ENCODE measurements at regions not wholly inside any gene's neighbourhood (a gene's known extent, or its start where the extent isn't known, plus 50 kb on each side); places are given as distances from the start of the nearest gene placed in this dataset.

DNA sequence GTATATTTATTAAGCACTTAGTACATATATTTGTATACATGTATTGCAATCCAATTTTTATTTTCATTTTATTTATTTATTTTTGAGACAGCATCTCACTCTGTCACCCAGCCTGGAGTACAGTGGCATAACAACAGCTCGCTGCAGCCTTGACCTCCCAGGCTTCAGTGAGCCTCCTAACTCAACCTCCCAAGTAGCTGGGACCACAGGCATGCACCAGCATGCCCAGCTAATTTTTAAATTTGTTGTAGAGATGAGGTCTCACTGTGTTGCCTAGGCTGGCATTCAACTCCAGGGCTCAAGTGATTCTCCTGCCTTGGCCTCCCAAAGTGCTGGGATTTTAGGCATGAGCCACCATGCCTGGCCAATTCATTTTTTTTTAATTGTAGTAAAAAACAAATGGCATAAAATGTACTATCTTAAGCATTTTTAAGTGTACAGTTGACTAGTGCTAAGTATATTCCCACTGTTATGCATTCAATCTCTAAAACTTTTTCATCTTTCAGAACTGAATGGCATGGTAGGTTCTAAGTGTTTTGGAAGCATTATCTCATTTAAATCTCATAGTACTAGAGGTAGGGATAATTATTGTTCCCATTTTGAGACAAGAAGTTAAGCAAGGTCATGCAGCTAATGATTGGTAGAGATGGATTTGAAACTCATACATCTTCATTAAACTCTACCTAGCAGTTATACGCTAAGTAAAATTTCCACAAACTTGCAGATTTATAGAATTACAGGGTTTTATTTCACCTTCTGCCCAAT lies 264.0 kb upstream of the NFE2L3 start:
- H3K4me1 ChIP-seq = no peaks in the 10 kb centered on the region
- H3K36me3 ChIP-seq = no peaks in the 10 kb centered on the region
- H3K27ac ChIP-seq = no peak overlapping the region
- no peaks in the 10 kb centered on the region for H3K9me3 ChIP-seq
- 91 to 97% methylated on average over 2 of the region's 2 CpGs for WGBS, 2 donors
- intact Hi-C loops (cut with DNase I) = no loop called here
- H3K27me3 ChIP-seq = no peaks in the 10 kb centered on the region
- no peak overlapping the region for H3K4me3 ChIP-seq (replicated peaks in 1 of 3)
- no peak for DNase-seq
- TF ChIP-seq, protein P1, sequence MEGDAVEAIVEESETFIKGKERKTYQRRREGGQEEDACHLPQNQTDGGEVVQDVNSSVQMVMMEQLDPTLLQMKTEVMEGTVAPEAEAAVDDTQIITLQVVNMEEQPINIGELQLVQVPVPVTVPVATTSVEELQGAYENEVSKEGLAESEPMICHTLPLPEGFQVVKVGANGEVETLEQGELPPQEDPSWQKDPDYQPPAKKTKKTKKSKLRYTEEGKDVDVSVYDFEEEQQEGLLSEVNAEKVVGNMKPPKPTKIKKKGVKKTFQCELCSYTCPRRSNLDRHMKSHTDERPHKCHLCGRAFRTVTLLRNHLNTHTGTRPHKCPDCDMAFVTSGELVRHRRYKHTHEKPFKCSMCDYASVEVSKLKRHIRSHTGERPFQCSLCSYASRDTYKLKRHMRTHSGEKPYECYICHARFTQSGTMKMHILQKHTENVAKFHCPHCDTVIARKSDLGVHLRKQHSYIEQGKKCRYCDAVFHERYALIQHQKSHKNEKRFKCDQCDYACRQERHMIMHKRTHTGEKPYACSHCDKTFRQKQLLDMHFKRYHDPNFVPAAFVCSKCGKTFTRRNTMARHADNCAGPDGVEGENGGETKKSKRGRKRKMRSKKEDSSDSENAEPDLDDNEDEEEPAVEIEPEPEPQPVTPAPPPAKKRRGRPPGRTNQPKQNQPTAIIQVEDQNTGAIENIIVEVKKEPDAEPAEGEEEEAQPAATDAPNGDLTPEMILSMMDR (IDR thresholded peaks at IDR 0.05) = no peak
- TF ChIP-seq POLR2A (IDR thresholded peaks at IDR 0.05) = no peak

DNA sequence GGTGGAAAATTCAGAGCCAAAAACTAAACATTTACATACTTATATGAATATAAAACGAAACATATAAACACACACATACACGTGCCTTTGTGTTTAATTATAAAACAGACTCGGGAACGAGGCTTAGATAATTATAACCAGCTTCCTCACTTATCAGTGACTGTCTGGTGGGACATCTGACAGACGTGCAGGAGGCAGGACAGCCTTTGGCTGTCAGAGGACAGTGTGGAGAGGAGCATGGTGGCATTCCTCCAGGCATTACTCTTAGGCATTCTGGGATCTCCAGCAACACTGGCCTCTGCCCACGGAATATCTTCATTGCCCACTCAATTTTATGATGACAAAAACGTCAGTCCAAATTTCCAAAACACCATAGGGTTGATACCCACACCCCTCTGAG lies 262.2 kb upstream of the NFE2L3 start:
- Histone ChIP-seq H3K4me3 (replicated peaks in 1 of 3) (no peak overlapping the region), H3K27me3 (no peaks in the 10 kb centered on the region), H3K4me1 (no peaks in the 10 kb centered on the region), H3K36me3 (no peaks in the 10 kb centered on the region), H3K9me3 (no peaks in the 10 kb centered on the region), H3K27ac (no peak overlapping the region)
- intact Hi-C loops (cut with DNase I) = no loop called here
- WGBS, 2 donors = 58 to 68% methylated on average over 7 of the region's 7 CpGs
- no peak for TF ChIP-seq POLR2A (IDR thresholded peaks at IDR 0.05)
- TF ChIP-seq, protein P1 (IDR thresholded peaks at IDR 0.05) = no peak
- no peak for DNase-seq

DNA sequence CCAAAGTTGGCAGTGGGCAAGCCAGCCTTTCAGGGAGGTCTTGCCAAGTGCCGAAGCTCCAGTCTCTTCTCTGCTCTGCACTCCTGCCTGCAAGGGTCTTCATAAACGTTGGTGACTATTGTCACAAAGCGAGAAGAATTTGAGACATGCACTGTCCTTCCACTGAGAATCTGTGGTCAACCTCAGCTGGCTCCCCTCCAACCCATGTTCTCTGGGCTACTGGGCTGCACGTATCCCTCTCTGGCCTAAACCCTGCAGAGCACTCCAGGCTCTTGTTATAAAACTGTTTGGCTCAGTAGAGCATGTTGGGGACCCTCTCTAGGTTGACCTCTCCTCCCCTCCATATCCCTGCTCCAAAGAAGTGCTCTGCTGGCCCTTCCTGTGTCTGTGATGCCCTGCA lies 260.4 kb upstream of the NFE2L3 start:
- TF ChIP-seq, protein P1 (IDR thresholded peaks at IDR 0.05) = no peak
- TF ChIP-seq POLR2A (IDR thresholded peaks at IDR 0.05) = no peak
- Histone ChIP-seq H3K9me3 (no peaks in the 10 kb centered on the region), H3K27me3 (no peaks in the 10 kb centered on the region), H3K36me3 (no peaks in the 10 kb centered on the region), H3K4me1 (peaks cover 0 to 7% of the 10 kb centered on the region in 2 donors), H3K27ac (no peak overlapping the region), H3K4me3 (replicated peaks in 1 of 3) (no peak overlapping the region)
- no peak for DNase-seq
- intact Hi-C loops (cut with DNase I) = no loop called here
- WGBS, 2 donors = 79% methylated on average over 4 of the region's 4 CpGs

DNA sequence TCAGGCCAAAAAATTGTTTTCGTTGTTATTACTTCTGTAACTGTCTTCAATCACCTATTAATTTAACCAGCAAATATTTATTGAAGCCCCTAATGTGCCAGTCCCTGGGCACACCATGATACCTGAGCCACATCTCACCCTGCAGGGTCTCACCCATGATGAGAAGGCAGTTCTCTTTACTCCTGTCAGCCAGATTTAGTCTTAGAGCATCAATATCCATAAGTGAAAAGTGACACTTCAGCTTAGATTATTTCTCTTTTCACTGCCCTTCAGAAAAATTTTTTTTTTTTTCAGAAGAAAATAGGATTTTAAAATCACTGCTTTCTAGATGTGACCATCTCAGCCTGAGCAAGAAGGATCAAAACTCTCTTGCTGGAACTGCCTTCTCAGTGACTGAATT lies 258.6 kb upstream of the NFE2L3 start:
- Histone ChIP-seq H3K4me1 (peaks cover 0 to 7% of the 10 kb centered on the region in 2 donors), H3K4me3 (replicated peaks in 1 of 3) (no peak overlapping the region), H3K9me3 (no peaks in the 10 kb centered on the region), H3K27me3 (no peaks in the 10 kb centered on the region), H3K36me3 (no peaks in the 10 kb centered on the region), H3K27ac (no peak overlapping the region)
- no peak for TF ChIP-seq POLR2A (IDR thresholded peaks at IDR 0.05)
- TF ChIP-seq, protein P1 (IDR thresholded peaks at IDR 0.05) = no peak
- no peak for DNase-seq
- 38 to 49% methylated on average over 1 of the region's 1 CpG for WGBS, 2 donors
- intact Hi-C loops (cut with DNase I) = loop anchor here (2.0 kb wide), 1 partner anchor 471 kb away; no protein-coding TSS in a partner anchor
